ENCODE measurements at regions not wholly inside any gene's neighbourhood (a gene's known extent, or its start where the extent isn't known, plus 50 kb on each side); places are given as distances from the start of the nearest gene placed in this dataset.
"Not testable (repeated sequence)": the region's sequence is repeated elsewhere in the genome, so short reads cannot be mapped to it uniquely, and the experiment has no call there.

DNA sequence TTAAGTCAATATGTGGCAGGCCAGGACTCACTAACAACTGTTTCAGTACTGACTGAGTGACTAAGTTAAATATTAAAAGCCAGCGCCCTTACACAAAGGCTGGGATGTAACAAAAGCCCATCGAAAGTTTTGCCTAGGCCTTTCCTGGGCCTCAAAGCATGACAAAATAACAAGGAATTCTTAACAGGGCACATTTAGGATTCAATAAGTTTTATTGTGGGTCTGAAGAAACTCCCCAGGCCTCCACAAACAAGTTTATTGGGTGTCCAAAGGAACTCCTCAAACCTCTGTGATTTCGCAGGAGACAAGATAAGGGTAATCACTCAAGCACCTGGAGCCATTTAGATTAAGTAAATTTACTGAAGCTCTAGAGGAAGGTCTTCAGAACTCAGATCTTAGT, 130.7 kb upstream of the SGCG start:
- DNase-seq (ENCODE audit: low spot score): peak; percentile 20

DNA sequence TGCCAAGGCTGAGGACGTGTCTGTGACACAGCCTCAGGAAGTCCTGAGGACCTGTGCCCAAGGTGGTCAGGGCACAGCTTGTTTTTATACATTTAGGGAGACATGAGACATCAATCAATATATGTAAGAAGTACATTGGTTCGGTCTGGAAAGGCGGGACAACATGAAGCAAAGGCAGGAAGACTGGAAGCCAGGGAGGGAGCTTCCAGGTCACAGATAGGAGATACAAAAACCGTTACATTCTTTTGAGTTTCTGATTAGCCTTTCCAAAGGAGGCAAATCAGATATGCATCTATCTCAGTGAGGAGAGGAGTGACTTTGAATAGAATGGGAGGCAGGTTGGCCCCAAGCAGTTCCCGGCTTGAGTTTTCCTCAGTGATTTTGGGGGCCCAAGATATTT, 127.1 kb upstream of the SGCG start:
- not testable (repeated sequence) for DNase-seq (ENCODE audit: low spot score)

DNA sequence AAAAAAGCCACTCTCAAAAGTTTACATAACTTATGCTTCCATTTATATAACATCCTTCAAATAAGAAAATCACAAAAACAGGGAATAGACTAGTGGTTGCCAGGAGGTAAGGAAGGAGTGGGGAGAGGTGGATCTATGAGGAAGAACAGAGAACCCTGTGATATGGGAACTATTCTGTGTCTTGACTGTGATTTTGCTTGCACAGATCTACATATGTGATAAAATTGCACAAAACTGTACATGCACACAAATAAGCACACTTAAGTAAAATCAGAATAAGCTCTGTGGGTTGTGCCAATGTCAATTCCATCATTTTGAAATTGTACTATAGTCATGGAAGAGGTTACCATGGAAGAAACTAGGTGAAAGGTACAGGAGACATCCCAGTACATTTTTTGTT, 121.6 kb upstream of the SGCG start:
- no peak for DNase-seq (ENCODE audit: low spot score)

DNA sequence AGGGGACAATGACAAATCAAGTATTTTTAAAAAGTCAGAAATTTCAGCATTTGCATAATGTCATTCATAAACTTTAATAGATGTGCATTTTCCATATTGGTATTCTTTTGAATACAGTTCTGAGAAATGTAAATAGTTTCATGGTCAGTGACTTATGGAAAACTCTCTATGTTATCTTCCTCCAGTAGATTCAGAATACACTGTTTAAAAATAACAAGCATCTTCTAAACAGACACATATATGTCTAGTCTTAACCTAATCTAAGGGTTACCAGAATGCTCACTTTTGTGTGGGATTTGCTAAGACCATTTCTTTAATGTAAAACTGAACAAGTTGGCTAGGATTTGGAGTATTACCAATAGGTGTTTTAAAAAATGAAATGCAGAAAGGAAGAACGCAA, 119.8 kb upstream of the SGCG start:
- no peak for DNase-seq (ENCODE audit: low spot score)

DNA sequence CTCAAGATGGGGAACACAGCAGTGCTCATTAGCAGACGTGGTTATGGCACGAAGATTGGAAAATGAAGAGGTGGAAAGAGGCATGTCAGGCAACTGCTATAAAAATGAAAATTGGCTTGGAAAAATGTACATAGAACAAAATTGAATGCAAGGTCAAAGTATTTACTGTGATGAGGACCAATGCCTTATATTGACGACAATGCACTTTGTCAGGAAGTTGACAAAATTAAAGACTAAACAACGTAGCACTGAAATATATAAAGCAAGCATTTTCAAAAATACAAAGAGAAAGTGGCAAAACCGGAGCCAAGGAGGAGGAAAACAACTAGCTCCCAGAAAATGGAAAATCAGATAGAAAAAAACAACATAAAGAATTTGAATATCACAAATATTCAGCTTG, 113.7 kb upstream of the SGCG start:
- no peak for DNase-seq (ENCODE audit: low spot score)

DNA sequence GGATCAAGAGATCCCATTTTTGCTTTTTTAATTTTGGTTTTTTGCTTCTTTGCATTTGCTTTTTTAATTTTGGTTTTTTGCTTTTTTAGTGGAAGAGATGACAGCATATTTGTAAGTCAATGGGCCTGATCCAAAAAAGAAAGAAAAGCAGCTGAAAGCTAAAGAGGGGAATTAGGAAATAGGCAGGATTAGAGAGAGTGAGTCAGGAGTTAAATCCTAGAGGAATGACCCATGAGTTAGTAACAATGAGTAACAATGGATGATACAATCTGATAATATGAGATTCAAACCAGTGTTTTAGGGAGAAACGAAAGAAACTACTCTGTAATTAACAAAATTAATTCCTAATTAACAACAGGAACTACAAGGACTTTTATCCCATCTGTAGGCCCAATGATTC, 111.2 kb upstream of the SGCG start:
- no peak for DNase-seq (ENCODE audit: low spot score)

DNA sequence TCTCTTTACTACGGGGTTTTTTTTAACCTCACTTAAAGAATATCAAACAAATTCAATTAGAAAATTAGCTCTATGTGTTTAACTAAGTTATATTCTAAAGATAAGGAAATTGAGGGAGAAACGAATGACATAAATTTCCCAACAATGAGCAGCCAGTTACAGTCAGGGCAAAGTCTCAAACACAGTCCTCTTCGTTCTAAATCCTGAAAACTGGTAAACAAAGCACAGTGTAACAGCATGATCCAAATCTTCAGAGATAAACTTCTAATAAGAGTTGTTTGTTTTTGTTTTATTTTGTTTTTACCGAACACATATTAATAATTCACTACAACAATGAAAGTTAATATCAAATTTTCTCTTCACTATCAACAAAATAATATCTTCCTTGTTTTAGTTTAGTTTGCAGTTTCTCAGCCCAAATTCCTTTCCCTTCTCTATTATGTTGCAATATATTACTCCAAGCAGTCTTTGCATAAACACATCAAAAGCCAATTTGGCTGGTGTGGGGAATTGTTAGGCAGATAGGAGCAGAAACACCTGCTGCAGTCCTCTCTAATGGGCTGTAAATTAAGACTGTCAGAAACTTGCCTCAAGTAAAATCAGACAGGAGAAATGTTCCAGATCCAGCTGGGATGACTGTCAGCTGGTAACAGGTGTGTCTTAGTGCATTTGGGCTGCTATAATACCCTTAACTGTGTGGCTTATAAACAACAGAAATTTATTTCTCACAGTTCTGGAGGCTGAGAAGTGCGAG, 106.5 kb upstream of the SGCG start:
- DNase-seq (ENCODE audit: low spot score): peak; percentile 76

DNA sequence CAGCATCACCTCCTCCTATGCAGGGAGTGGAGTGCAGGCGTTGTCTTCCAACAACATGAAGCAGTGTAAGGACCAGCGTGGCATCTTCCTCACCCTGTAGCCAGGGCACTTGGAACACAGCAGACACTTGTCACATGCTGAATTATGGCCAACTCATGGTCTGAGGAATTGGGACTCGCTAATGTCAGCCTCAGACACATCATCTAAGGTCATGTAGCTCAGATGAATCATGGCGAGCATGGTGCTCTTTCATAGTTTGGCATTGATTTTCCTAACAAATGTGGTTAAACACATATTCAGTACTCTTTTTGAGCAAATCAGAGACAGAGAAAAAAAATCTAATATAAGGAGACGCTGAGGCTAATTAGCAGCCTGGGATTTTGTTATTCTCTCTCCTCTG, 99.6 kb upstream of the SGCG start:
- no peak for DNase-seq (ENCODE audit: low spot score)

DNA sequence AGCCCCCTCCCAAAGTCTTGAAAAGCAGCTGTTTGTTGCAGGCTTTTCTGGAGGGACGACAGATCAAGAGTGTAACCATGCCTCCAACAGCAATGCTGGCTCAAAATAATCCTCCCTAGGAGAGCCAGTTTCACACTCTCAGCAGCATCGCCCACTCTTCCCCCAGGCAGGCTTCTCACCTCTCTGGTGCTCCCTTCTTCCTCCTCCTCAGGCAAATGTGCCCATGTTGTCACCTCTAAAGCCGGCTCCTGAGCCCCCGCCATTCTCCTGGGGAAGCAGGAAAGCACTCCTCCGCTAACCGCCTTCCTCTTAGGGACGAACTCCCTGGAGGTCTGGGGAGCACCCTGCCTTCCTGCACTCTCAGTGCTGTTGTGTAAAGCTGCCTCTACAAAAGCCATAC, 98.9 kb upstream of the SGCG start:
- DNase-seq (ENCODE audit: low spot score): no peak

DNA sequence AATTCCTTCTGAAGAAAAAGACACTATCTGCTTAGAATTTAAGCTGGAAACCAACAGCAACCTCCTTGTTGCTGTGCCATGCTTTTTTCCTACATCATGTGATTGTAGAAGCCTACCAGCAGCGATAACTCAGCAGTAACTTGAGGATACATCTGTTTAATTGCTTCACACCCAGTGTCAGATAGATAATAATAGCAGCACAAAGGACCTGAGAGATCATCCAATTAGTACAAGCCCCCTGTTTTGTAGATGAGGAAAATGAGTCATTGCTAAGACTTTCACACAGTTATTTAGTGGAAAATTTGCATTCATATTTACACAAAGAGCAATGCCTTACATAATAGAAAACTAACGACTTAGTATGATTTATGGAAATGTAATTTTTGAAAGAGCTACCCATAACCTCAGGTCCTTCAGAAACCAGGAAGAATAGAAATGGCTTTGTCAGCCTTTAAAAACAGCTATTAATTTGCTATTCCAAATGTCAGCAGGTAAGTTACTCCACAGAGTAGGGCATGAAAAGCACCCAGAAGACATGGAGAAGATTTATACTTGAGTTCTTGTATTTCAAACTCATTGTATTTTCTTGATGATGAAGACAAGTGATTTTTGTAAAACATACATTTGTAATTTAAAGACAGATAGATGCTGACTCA, 93.7 kb upstream of the SGCG start:
- no peak for DNase-seq (ENCODE audit: low spot score)

DNA sequence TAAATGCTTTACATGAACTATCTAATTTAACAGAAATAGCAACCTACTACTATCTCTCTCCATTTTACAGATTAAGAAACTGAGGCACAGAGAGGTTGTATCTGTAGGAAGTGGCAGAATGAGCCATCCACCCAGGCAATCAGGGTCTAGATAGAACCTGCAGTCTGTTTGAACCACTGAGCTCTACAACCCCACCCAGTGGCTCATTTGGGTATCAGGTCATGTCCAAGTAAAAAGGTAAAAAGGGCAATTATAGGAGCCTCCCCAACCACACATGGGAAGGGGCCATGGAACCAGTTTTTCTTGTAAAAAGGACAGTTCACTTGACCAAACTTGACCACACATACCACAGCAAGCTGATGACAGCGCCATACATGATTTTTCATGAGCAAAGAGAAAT, 92.9 kb upstream of the SGCG start:
- DNase-seq (ENCODE audit: low spot score): peak; percentile 12

DNA sequence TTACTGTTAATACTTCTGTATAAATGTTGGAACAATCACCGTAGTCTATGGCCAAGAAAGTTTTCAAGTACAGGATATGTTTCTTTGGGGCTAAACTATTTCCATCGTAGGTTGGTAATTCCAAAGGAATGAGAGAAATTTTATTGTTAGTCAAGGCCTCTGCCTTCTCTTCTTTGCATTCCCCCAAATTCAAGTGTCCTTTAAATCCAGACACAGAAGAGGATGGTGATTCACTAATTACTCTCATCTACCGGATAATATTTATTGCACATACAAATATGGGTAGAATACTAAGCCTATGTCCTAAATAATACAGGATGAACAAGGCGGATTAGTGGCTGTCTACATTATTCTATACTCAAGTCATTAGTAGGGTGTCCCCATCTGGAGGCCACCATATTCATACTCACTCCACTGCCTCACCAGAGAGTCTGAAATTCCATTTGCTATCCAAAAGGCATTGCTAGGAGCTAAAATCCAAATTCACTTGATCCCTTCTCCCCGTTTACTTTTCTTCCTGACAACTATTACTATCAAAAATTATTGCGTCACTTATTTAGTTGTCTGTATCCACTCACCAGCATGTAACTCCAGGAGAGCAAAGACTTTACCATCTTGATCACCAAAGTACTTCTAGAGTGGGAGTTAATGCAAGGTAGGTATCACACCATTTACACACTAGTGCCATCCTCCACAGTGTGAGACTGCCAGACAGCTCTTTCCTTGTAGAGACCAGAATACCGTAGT, 82.4 kb upstream of the SGCG start:
- DNase-seq (ENCODE audit: low spot score): no peak

DNA sequence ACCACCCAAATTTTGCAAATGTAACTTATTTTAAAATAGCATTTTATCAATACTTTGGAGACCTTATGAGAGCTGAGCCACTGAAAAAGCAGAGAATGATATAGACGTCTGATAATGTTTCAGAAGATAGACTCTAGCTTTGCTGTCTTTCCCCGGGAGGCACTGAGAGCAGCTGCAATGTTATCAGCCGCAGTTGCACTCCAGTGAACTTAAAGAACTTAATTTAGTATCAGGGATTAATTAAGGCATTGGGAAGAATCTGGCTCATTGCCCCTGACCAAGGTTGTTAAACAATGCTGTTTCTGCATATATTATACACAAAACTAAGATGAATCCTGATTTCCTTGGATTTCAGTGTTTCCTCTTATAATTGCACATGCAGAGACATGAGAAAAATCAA, 75.7 kb upstream of the SGCG start:
- peak; percentile 16 for DNase-seq (ENCODE audit: low spot score)

DNA sequence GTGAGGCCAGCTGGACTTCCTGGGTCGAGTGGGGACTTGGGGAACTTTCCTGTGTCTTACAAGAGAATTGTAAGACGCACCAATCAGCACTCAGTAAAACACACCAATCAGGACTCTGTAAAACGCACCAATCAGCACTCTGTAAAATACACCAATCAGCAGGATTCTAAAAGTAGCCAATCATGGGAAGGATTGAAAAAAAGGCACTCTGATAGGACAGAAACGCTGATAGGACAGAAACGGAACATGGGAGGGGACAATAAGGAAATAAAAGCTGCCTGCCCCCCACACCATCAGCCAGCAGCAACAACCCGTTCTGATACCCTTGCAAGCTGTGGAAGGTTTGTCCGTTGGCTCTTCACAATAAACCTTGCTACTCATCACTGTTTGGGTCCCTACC, 73.1 kb upstream of the SGCG start:
- DNase-seq (ENCODE audit: low spot score): no peak

DNA sequence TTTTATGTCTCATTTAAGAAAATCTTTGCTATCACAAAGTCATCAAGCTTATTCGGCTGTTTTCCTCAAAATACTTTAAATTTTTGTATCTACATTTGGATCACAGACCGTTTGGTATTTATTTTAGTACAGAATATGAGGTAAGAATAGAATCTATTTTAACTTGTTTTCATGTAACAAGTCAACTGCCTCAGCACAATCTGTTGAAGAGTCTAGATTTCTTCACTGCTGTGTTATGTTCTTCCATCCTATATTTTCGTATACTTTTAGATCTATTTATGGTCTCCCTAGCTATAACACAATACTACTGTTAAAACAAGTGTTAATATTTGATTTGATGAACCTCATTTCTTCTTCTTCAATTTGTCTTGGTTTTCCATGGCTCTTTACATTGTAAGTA, 61.6 kb upstream of the SGCG start:
- no peak for DNase-seq (ENCODE audit: low spot score)

DNA sequence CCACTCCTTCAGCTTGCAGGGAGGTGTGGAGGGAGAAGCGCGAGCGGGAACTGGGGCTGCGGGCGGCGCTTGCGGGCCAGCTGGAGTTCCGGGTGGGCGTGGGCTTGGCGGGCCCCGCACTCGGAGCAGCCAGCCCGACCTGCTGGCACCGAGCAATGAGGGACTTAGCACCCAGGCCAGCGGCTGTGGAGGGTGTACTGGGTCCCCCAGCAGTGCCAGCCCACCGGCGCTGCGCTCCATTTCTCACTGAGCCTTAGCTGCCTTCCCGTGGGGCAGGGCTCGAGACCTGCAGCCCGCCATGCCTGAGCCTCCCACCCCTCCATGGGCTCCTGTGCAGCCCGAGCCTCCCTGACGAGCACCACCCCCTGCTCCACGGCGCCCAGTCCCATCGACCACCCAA, 53.2 kb upstream of the SGCG start:
- DNase-seq (ENCODE audit: low spot score): not testable (repeated sequence)

DNA sequence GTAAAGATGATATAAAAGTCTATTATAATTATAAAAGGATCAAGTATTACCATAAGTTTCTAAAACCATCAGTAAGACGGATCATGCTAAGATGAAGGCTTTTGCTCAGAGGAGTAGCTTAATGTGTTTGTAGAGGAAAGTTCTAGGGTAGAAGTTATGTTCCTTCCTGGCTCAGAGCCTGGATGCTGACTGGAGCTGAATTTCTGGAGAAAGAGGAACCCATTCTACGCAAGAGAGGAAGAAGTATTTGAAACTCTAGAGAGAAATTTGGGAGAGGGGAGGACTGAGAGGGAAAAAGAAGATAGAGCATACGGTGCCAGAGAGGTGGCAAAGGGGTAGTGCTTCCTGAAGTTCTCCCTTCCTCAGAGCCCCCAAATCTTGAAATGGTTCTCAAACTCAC, 51.4 kb upstream of the SGCG start:
- no peak for DNase-seq (ENCODE audit: low spot score)

Small RNA genes in the stretch of these regions (small RNA-seq; reads per million reads assigned to genes)
- gene MTND3P1 (0 reads per million in 2 experiments), gene RF00049 (0 to 0.29 reads per million in 2 experiments)

Data from SK-N-DZ (cell line).